ENCODE measurements at regions not wholly inside any gene's neighbourhood (a gene's known extent, or its start where the extent isn't known, plus 50 kb on each side); places are given as distances from the start of the nearest gene placed in this dataset.

DNA sequence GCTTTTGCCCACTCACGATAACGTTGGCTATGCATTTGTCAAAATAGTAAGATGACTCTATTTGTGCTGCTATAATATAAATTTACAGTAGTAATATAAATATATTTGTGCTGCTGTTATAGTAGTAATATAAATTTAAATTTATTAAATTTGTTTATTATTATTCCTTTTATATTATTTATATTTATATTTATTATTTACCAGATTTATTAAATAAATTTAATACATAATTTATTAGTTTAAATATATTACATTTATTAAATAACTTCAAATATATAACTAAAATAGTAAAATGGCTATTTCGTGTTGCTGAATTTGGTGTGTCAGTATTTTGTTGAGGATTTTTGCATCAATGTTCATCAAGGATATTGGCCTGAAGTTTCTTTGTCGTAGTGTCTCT, 246.5 kb upstream of the FGF16 start:
- no peak overlapping the region for H3K4me3 Mint-ChIP-seq (ENCODE audit: unreplicated experiment)
- no peak for DNase-seq (ENCODE audit: extremely low spot score, unreplicated experiment)
- no peak for TF ChIP-seq CTCF (IDR thresholded peaks at IDR 0.05)
- H3K36me3 Mint-ChIP-seq (ENCODE audit: unreplicated experiment) = peaks cover 2% of the 10 kb centered on the region
- H3K27me3 Mint-ChIP-seq (ENCODE audit: unreplicated experiment) = no peaks in the 10 kb centered on the region
- H3K27ac Mint-ChIP-seq (ENCODE audit: unreplicated experiment) = no peak overlapping the region
- H3K9me3 Mint-ChIP-seq (ENCODE audit: unreplicated experiment) = peaks cover 28% of the 10 kb centered on the region
- no peaks in the 10 kb centered on the region for H3K4me1 Mint-ChIP-seq (ENCODE audit: unreplicated experiment)

DNA sequence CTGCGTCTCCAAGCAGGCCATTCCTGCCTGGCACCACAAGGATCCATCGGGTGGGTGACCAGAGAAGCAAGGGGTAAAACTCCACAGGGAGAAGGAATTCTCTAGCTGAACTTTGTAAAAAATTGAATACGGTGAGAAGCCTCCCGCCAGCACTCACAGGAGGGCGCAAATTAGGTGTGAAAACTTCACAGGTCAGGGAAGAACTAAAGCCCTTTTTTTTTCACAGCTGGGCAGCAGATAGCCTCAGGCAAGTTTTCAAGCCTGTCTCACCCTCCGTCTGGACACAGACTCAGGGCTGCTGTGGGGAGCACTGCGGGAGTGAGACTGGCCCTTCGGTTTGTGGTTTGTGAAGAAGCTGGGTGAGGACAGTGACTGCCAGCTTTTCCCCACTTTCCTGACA, 224.1 kb upstream of the FGF16 start:
- TF ChIP-seq CTCF (IDR thresholded peaks at IDR 0.05) = no peak
- DNase-seq (ENCODE audit: extremely low spot score, unreplicated experiment) = no peak
- Mint-ChIP-seq H3K27ac (ENCODE audit: unreplicated experiment) (no peak overlapping the region), H3K4me3 (ENCODE audit: unreplicated experiment) (no peak overlapping the region), H3K9me3 (ENCODE audit: unreplicated experiment) (peaks cover 40% of the 10 kb centered on the region), H3K36me3 (ENCODE audit: unreplicated experiment) (no peaks in the 10 kb centered on the region), H3K4me1 (ENCODE audit: unreplicated experiment) (no peaks in the 10 kb centered on the region), H3K27me3 (ENCODE audit: unreplicated experiment) (no peaks in the 10 kb centered on the region)

DNA sequence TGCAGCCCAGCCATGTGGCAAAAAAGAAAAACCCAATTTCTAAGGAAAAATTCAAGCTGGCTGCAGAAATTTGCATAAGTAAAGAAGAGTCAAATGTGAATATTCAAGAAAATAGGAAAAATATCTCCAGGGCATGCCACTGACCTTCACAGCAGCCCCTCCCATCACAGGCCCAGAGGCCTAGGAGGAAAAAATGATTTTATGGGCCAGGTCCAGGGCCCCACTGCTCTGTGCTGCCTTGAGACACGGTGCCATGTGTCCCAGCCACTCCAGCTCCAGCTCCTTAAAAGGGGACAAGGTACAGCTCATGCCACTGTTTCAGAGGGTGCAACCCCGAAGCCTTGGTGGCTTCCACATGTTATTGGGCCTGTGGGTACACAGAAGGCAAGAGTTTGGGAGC, 182.7 kb upstream of the FGF16 start:
- H3K4me1 Mint-ChIP-seq (ENCODE audit: unreplicated experiment) = no peaks in the 10 kb centered on the region
- DNase-seq (ENCODE audit: extremely low spot score, unreplicated experiment) = no peak
- no peaks in the 10 kb centered on the region for H3K36me3 Mint-ChIP-seq (ENCODE audit: unreplicated experiment)
- TF ChIP-seq CTCF (IDR thresholded peaks at IDR 0.05) = no peak
- no peak overlapping the region for H3K4me3 Mint-ChIP-seq (ENCODE audit: unreplicated experiment)
- peaks cover 57% of the 10 kb centered on the region for H3K9me3 Mint-ChIP-seq (ENCODE audit: unreplicated experiment)
- H3K27me3 Mint-ChIP-seq (ENCODE audit: unreplicated experiment) = no peaks in the 10 kb centered on the region
- H3K27ac Mint-ChIP-seq (ENCODE audit: unreplicated experiment) = no peak overlapping the region

DNA sequence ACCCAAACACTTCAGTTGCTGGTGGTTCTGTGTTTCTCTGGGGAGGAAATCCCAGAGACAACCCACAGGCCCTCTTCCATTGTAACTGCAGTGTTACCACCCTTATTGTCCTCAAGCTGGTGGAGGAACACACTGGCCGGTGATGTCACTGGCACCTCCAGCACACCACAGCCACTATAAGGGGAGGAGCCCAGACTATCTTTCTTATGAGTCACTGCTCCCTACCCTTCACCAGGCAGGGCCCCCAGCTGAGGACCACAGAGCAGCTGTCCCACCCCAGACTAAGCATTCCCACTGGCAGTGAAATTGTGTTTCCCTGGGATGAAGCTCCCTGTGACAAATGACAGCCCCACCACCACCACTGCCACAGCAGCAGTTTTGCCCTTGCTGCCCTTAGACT, 171.8 kb upstream of the FGF16 start:
- Mint-ChIP-seq H3K27me3 (ENCODE audit: unreplicated experiment) (no peaks in the 10 kb centered on the region), H3K4me3 (ENCODE audit: unreplicated experiment) (no peak overlapping the region), H3K27ac (ENCODE audit: unreplicated experiment) (no peak overlapping the region), H3K9me3 (ENCODE audit: unreplicated experiment) (peaks cover 32% of the 10 kb centered on the region), H3K4me1 (ENCODE audit: unreplicated experiment) (no peaks in the 10 kb centered on the region), H3K36me3 (ENCODE audit: unreplicated experiment) (no peaks in the 10 kb centered on the region)
- TF ChIP-seq CTCF (IDR thresholded peaks at IDR 0.05) = no peak
- no peak for DNase-seq (ENCODE audit: extremely low spot score, unreplicated experiment)

DNA sequence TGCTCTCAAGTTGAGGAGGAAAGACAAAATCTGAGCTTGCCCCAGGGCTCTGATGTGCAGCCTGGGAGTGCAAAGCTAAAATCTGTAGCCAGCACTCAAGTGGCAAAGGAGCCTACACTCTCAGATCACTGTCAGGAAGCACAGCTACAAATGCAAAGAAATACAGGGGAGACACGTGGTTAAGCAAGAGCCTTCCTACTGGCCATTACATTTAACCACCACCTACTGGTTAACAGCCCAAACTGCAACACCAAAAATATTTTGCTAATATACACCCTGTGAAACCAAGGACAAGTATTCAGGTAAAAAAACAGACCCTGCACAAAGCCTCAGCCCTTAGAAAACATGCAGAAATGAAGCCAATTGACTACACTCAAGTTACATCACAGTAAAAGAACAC, 170.4 kb upstream of the FGF16 start:
- H3K36me3 Mint-ChIP-seq (ENCODE audit: unreplicated experiment) = no peaks in the 10 kb centered on the region
- H3K27ac Mint-ChIP-seq (ENCODE audit: unreplicated experiment) = no peak overlapping the region
- no peak for TF ChIP-seq CTCF (IDR thresholded peaks at IDR 0.05)
- no peaks in the 10 kb centered on the region for H3K27me3 Mint-ChIP-seq (ENCODE audit: unreplicated experiment)
- H3K4me1 Mint-ChIP-seq (ENCODE audit: unreplicated experiment) = no peaks in the 10 kb centered on the region
- no peak overlapping the region for H3K4me3 Mint-ChIP-seq (ENCODE audit: unreplicated experiment)
- peaks cover 37% of the 10 kb centered on the region for H3K9me3 Mint-ChIP-seq (ENCODE audit: unreplicated experiment)
- no peak for DNase-seq (ENCODE audit: extremely low spot score, unreplicated experiment)

Data from osteocyte (in vitro differentiated cells).